ENCODE measurements at regions not wholly inside any gene's neighbourhood (a gene's known extent, or its start where the extent isn't known, plus 50 kb on each side); places are given as distances from the start of the nearest gene placed in this dataset.
"Not testable (repeated sequence)": the region's sequence is repeated elsewhere in the genome, so short reads cannot be mapped to it uniquely, and the experiment has no call there.

DNA sequence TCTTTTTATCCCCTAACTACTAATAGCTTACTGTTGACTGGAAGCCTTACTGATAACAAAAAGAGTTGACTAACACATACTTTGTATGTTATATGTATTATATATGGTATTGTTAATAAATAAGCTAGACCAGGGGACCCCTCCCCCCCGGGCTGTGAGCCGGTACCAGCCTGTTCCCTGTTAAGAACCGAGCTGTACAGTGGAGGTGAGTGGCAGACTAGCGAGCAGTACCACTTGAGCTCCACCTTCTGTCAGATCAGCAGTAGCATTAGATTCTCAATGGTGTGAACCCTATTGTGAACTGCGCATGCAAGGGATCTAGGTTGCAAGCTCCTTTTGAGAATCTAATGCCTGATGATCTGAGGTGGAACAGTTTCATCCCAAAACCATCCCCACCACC is 377.0 kb downstream of the IPMK start:
- no peak for DNase-seq (ENCODE audit: low read depth in 2 of 3, low spot score in 2 of 3)

DNA sequence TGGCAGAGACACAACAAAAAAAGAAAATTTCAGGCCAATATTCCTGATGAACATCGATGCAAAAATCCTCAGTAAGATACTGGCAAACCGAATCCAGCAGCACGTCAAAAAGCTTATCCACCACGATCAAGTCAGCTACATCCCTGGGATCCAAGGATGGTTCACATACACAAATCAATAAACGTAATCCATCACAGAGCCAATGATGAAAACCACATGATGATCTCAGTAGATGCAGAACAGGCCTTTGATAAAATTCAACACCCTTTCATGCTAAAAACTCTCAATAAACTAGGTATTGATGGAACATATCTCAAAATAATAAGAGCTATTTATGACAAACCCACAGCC is 382.1 kb downstream of the IPMK start:
- DNase-seq (ENCODE audit: low read depth in 2 of 3, low spot score in 2 of 3), result not testable (repeated sequence)

DNA sequence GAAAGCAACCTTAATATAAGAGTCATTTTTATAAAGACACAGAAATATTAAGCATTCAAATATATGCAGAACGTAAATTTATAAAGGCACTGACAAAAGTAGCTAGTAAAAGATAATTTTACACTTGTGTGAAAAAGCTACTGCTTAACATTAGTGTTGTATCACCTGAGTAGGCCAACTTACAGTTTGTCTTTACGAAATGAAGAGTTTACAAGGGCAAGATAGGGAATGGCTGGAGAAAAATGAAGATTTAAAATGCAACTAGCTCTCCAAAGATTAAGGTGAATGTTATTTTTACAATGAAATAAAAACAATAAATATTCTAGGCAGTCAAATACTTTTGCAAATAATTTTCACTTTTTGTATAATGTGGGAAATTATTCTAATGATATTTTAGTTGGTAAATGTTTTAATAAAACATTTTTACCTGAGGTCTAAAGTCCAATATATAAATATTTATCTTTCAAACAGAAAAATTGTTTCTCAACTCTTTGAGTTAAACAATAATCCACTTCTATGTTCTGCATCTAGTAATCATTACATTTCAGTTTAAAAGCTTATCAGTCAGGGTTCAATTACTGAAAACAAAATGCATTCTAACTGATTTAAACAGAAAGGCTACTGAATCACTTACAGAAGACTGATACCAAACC is 382.6 kb downstream of the IPMK start:
- no peak for DNase-seq (ENCODE audit: low read depth in 2 of 3, low spot score in 2 of 3)

DNA sequence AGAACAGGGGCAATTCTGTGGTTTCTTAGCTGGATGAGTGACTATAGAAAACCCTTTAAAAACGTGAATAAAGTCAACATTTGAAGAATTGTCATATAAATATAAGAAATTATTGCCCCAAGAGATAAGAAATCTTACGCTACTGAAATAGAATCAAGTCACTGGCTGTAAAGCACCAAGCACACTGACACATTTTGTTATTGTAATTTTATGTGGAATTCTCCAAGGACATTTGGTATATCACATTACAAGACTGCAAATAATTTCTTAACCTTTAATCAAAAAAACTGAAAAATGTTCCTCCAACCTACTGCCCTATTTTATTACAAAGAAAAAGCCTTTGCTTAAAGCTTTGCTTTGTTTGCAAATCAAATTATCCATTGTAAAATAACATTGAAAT is 383.3 kb downstream of the IPMK start:
- DNase-seq (ENCODE audit: low read depth in 2 of 3, low spot score in 2 of 3), result no peak

DNA sequence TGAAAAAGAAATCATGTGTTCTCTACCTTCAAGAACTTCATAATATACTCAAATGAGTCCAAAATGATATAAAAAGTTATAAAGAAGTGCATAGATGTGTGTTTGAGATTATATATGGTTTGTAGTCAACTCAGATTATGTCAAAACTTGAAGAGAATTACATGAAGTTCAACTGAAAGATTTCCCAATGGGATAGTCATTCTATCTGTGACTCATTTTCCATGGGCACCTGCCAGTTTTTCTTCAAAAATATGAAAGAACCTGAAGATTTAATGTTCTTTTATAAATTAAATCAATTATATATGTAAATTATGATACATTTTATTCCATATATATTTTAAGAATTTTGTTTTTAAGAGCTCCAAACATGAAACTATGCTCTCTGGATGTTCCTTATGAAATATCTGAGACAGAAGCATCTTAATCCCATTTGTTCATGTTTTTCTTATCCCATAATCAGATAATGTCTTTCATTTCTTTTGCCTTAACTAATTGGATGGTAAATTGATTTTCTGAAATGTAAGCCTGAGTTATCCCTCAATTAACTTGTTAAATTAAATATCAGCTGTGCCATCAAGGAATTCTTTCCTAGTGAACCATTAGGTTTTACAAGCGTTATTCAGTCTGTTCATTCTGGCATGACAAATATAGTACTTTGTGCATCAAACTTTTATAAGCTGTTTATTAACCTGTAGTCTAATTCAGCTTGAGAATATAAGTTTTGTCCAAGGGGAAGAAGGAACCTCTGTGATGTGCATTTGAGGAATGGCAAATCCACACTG is 387.1 kb downstream of the IPMK start:
- no peak for DNase-seq (ENCODE audit: low read depth in 2 of 3, low spot score in 2 of 3)

DNA sequence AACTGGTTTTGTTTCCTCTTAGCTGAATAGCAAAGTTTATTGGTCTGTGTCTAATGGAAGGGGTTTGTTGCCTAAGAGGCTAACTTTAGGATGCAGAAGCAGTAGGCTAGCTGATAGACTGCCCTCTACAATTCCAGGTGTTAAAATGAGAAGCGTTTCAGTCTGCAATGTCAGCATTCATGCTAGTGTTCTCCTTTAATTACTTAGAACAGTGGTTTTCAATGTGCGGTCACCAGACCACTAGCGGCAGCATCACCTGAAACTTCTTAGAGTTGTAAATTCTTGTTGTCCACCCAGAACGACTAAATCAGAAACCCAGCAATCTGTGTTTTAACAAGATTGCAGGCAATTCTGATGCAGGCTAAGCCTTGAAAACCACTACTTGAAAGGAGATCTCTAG is 392.9 kb downstream of the IPMK start:
- DNase-seq (ENCODE audit: low read depth in 2 of 3, low spot score in 2 of 3), result no peak

DNA sequence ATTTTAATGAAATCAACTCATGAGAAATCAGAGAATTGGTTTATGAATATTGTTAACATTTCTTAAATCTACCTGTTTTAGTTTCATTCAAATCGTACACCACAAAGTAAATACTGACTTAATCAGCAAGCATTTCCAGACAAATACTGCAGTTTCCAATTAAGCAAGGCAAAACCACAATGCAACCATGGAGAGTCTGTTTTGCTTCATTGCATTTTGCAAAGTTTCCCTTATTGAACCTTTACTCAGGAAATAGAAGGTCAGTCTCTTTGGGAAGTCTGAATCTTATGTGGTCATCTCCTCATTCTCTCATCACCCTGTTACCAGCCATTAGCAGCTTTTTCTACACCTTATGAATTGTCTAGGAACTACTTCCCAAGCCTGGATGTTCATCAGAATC is 400.5 kb downstream of the IPMK start:
- no peak for DNase-seq (ENCODE audit: low read depth in 2 of 3, low spot score in 2 of 3)

DNA sequence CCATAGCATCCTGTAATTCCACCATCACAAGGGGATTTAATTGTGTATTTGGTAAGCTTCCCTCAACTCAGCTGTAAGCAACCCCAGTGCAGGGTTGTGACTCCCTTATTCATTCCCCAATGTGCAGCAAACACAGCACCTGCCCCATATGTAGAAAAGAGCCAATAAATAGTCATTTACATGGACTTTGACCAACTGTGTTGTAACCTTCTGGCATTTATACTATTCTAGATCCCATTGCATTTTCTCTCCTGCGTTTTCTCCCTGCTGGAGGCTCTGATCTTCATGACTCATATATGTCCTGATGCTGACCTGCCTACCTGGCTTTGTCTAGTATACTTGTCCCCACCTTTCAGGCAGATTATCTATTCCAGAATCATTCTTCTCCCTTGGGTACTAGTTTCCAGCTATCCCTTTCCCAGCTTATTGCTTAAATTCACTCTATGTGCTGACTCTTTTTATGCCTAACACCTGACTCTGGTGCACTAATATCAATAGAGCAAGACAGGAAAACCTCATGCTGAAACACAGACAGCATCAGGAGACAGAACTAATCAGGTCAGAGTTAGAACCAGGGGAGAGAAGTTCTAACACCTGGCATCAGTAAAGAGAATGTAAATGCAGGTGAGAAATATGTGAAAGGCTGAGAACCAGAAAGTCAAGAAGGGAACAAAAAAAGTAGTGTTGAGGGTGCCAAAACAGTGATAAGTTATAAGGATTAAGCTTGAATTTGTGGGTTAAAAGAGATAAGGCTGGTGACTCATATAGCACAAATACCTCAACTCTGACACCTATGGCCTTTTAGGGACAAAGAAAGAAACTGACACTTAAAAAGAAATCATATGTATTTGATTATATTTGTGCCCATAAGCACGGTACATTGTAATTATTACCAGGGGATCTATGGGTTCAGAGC is 402.7 kb downstream of the IPMK start:
- no peak for DNase-seq (ENCODE audit: low read depth in 2 of 3, low spot score in 2 of 3)

DNA sequence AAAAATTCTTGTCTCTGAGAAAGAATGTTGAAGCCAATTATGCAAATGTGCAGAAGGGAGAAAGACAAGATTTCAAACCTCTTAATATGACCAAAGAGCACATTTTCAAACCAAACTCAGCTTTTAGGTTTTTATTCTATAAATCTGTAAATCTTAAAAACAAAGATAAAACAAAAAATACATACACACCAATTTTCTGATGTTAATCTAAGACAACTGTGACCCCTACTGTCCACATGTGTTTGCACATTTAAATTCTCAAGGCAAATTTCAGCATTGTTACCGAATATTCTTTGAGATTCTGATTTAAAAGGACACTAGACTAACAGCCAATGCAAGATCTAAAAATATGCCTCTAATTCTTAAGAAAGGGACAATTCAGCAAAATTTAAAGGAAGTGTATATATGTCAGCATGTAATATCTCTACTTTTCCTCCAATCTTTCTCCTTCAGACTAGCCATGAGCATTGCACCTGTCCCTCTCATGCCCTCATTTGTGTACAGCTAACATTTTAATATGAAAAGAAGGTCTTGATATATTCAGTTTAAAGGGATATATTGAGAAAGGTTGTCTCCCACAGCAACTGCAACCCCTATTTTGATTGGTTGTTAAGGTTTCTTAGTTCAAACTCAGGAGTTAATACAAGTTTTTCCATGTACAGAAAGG is 417.9 kb downstream of the IPMK start:
- DNase-seq (ENCODE audit: low read depth in 2 of 3, low spot score in 2 of 3), result no peak

DNA sequence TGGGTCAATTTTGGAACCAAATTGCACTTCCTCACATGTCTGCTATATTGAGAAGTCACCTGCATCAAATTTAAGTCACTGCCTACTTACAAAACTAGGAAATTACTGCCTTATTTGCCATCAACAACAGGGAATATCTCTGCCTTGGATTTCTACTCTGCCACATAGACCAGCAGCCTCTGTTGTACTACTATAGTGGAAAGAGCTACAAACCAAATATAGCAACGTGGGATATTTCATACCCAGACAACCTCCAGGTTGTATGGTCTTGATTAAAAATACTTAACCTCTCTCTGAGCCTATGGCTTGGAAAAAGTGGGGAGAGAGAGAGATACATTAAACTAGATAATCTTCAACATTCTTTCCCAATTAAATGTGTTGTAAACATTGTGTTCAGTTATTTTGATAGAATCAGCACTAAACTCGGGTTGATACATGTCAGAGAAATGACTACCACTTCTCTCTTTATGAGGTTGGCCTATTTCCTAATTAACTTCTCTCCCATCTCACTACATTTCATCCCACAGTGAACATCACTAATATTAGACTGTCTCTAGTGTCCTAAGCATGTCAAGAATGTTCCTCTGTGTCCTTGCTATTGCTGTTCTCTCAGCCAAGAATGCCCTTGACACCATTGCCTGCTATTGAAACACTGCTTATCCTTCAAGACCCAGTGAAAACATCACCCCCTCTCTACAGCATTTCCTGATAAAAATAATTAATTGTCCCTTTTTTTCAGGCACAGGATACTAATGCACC is 421.2 kb downstream of the IPMK start:
- no peak for DNase-seq (ENCODE audit: low read depth in 2 of 3, low spot score in 2 of 3)

DNA sequence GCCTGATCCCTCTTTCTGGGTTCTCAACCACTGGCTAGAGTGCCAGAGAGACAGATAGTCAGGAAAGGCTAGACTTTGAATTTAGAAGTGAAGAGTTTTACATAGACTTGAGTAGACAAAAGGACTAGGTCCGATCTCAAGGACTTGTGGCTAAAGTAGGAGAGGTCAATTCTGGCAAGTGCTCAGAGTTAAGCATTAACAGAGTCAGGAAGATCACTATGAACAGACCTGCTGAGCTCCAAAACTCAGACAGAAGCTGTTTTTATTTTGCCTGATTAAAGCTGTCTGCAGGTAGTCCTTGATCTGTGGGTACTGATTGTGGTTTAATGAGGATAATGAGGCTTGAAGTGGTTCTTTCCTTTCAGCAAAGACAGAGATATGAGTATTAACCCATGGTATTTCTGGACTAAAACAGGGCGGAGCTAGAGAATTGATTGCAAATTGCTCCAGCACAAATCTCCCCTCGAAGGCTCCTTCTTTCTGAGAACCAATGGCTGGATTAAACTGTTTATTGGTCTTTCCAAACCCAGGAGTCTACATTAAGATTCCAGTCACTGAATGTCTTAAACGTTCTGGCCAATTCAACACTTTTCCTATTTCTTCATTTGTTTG is 423.2 kb downstream of the IPMK start:
- DNase-seq (ENCODE audit: low read depth in 2 of 3, low spot score in 2 of 3), result no peak

DNA sequence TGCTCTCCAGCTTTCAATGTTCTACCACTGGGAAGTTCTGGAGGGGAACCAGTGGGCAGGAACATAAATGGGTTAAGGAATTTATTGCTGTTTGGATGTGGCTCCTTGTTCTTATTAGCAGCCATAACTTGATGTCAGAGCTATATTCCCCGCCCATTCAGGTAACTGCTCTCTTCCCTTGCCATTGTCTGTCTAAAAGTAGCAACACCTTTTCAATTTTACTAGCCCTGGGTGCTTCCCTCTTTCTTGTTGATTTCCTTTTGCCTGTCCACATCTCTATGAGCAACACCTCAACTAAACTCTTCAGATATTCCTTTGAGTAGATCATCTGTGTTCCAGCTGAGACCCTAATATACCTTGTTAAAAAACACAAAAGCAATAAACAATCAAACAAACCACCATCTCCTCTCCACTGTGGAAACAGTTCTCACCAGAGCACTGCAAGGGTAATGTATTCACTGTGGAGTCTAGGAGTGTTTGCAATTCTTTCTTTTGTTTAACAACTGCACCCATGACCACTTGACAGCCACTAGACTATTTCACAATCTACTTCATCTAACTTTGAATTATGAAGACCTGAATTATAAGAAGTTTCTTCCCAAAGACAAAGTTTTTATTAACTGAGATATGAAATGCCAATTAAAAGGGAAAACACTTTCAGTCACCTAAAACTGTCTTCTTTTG is 436.7 kb downstream of the IPMK start:
- DNase-seq (ENCODE audit: low read depth in 2 of 3, low spot score in 2 of 3), result no peak

DNA sequence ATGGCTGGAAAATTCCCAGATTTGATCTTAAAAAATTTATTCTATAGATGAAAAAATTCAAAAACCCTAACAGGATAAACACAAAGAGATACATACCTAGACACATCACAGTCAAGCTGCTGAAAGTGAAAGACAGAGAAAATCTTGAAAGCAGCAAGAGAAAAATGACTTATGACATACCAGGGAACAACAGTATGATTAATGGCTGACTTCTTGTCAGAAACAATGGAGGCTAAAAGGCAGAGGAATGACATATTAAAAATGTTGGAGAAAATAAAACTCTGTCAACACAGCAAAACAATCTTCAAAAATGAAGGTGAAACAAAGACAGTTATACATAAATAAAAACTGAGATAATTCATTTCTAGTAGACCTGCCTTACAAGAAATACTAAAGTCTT is 442.7 kb downstream of the IPMK start:
- no peak for DNase-seq (ENCODE audit: low read depth in 2 of 3, low spot score in 2 of 3)

DNA sequence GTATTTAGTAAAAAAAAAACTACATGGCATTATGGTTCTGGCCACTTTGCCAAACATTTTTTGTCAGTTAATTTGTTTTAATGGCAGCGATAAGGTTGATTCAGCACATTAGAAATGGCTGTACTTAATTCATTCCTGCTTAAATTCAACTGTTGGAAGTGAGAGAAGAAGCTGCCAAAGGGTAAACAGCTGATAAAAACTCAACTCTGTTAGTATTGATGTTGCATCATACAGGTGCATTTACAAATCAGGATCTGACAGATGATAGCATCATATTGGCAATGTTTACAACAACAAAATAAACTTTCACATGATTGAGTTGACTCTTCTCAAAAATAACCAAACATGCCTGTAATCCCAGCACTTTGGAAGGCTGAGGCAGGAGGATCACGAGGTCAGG is 444.3 kb downstream of the IPMK start:
- DNase-seq (ENCODE audit: low read depth in 2 of 3, low spot score in 2 of 3), result no peak

DNA sequence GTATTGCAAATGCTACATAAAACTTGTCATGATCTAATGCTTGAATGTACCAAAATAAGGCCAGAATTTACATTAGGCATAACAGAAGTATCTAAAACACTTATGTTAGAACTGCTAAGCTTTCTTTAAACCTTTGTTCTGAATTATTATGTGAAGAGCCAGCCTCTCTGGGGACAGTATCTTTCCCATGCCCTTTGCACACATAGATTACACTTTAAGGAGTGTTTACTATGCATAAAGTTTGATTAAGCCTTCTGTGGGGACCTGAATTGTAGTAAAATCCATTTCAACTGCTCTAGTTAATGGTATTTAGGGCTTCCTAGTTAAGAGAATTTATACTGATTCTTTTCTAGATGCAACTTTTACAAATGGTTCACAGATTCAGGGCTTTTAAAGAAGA is 444.7 kb downstream of the IPMK start:
- DNase-seq (ENCODE audit: low read depth in 2 of 3, low spot score in 2 of 3), result no peak

DNA sequence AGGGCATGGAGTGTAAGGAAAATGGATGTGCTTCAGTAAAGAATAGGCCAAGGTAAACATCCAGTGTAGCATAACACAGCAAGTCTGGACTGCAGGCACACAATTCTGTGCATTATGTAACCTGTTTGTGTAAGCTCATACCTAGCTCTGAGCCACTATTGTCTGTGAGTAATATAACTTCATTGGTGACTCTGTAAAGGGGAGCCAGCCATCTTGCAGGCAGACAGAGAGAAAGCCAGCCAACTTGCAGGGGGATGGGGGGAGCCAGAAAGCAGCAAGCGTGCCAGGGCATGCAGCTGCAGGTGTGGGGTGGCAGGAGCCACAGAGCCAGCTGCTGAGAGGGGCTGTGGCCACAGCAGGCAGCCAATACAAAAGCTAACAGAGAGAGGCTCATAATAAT is 449.2 kb downstream of the IPMK start:
- DNase-seq (ENCODE audit: low read depth in 2 of 3, low spot score in 2 of 3), result no peak

DNA sequence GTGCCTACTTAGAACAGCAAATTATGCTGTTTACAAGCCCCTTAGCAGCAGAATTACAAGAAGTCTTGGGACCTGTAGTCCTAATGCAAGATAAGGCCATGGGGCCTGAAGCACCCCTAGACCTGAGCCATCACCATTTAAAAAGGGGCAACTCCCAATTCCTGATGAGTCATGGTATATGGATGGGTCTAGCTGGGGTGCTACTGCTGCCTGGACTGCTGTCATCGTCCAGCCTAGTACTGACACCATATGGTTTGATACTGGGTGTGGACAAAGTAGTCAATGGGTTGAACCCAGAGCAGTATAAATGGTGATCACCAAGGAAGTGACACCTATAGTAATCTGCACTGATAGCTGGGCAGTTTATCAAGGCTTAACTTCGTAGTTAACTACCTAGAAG is 450.0 kb downstream of the IPMK start:
- no peak for DNase-seq (ENCODE audit: low read depth in 2 of 3, low spot score in 2 of 3)

DNA sequence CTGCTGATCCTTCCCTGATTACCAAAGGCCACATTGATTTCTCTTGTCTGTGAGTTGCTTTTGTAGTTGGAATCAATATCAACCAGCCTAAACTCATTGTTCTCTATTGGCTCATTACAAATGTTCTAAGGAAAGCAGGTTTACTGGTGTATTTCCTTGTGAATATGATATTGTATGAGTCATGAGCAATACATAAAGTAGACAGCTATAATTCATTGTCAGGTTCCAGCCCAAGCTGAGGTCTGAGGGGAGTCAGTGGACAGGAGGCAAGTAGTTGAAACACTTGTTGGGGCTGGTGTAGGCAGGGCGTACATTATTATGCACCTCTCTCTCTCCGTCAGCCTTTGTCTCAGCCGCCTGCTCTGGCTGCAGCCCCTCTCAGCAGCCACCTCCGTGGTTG is 451.7 kb downstream of the IPMK start:
- no peak for DNase-seq (ENCODE audit: low read depth in 2 of 3, low spot score in 2 of 3)

DNA sequence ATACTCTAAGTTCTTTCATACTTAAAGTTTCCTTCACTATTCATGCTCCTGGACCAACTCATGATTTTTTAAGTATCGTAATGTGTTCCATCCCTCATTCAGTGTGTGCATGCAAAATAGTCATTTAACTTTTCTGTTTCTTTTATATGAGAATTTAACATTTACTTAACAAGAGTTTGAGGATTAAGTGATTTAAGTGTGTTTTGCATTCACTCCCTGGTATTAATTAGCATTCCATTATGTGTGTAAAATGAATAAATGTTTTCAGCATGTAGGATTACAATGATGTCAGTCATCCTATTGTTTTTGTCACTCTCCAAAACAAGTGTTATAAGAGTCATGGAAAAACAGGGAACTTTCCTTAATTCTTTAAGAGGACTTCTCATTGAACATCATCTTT is 457.7 kb downstream of the IPMK start:
- DNase-seq (ENCODE audit: low read depth in 2 of 3, low spot score in 2 of 3), result no peak

All from hematopoietic multipotent progenitor cell (in vitro differentiated cells).